ENCODE measurements at regions not wholly inside any gene's neighbourhood (a gene's known extent, or its start where the extent isn't known, plus 50 kb on each side); places are given as distances from the start of the nearest gene placed in this dataset.

DNA sequence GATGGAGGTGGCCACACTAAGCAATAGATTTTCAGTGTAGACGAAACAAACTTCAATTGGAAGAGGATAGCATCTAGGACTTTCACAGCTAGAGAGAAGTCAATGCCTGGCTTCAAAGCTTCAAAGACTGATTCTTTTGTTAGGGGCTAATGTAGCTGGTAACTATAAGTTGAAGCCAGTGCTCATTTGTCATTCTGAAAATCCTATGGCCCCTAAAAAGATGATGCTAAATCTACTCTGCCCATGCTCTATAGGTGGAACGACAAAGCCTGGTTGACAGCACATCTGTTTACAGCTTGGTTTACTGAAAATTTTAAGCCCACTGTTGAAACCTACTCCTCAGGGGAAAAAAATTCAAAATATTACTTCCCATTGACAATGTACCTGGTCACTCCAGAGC lies 226.7 kb downstream of the BCAS1 start:
- Mint-ChIP-seq H3K4me3 (no peak overlapping the region), H3K9me3 (no peaks in the 10 kb centered on the region), H3K27ac (peak overlapping the region; percentile 37), H3K27me3 (no peaks in the 10 kb centered on the region), H3K4me1 (ENCODE audit: low read depth) (peaks cover 83% of the 10 kb centered on the region), H3K36me3 (ENCODE audit: low read depth) (peaks cover 1% of the 10 kb centered on the region)
- ChIA-PET POLR2A (interaction anchor here (0.8 to 3.0 kb wide), 5 partner anchors 21 to 264 kb away, joined by 3 to 10 read pairs (median 3); no protein-coding TSS in a partner anchor), CTCF (interaction anchor here (0.8 to 5.0 kb wide), 5 partner anchors 8 to 265 kb away, joined by 3 to 24 read pairs (median 6); no protein-coding TSS in a partner anchor)
- DNase-seq, result no peak
- intact Hi-C loops (cut with micrococcal nuclease), result loop anchor here (5.0 to 10.0 kb wide), 2 partner anchors 51 to 74 kb away; no protein-coding TSS in a partner anchor
- TF ChIP-seq, protein P1, sequence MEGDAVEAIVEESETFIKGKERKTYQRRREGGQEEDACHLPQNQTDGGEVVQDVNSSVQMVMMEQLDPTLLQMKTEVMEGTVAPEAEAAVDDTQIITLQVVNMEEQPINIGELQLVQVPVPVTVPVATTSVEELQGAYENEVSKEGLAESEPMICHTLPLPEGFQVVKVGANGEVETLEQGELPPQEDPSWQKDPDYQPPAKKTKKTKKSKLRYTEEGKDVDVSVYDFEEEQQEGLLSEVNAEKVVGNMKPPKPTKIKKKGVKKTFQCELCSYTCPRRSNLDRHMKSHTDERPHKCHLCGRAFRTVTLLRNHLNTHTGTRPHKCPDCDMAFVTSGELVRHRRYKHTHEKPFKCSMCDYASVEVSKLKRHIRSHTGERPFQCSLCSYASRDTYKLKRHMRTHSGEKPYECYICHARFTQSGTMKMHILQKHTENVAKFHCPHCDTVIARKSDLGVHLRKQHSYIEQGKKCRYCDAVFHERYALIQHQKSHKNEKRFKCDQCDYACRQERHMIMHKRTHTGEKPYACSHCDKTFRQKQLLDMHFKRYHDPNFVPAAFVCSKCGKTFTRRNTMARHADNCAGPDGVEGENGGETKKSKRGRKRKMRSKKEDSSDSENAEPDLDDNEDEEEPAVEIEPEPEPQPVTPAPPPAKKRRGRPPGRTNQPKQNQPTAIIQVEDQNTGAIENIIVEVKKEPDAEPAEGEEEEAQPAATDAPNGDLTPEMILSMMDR (IDR thresholded peaks at IDR 0.05), result no peak
- no peak for ATAC-seq

DNA sequence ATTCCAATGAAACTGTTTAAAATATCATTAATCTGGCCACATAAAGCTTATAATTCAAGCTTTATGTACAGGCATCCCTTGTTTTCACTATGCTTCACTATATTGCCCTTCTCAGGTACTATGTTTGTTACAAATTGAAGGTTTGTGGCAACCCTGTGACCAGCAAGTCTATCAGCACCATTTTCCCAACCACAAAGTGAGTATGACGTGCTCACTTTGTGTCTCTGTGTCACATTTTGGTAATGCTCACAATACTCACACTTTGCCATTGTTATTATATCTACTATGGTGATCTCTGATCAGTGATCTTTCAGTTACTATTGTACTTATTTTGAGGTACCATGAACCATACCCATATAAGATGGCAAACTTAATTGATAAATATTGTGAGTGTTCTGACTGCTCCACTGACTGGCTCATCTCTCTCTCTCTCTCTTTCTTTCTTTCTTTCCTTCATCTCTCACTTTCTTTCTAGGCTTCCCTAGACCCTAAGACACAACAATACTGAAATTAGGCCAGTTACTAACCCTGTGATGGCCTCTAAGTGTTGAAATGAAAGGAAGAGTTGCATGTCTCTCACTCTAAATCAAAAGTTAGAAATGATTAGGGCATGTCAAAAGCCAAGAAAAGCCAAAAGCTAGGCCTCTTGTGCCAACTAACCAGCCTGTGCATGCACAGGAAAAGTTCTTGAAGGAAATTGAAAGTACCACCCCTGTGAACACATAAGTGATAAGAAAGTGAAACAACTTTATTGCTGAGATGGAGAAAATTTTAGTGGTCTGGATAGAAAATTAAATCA lies 227.9 kb downstream of the BCAS1 start:
- H3K27me3 Mint-ChIP-seq, result no peaks in the 10 kb centered on the region
- H3K36me3 Mint-ChIP-seq (ENCODE audit: low read depth), result peaks cover 1% of the 10 kb centered on the region
- peaks cover 79% of the 10 kb centered on the region for H3K4me1 Mint-ChIP-seq (ENCODE audit: low read depth)
- TF ChIP-seq, protein P1 (IDR thresholded peaks at IDR 0.05), result no peak
- ChIA-PET CTCF (interaction anchor here (0.8 to 5.0 kb wide), 7 partner anchors 9 to 135 kb away, joined by 3 to 24 read pairs (median 4); no protein-coding TSS in a partner anchor), POLR2A (interaction anchor here (0.6 to 3.0 kb wide), 13 partner anchors 21 to 263 kb away, joined by 3 to 10 read pairs (median 3); no protein-coding TSS in a partner anchor)
- H3K4me3 Mint-ChIP-seq, result peak overlapping the region; percentile 34
- H3K27ac Mint-ChIP-seq, result peak overlapping the region; percentile 97
- peak; percentile 67 for DNase-seq
- no peaks in the 10 kb centered on the region for H3K9me3 Mint-ChIP-seq
- peak; percentile 60 for ATAC-seq
- intact Hi-C loops (cut with micrococcal nuclease), result loop anchor here (5.0 to 10.0 kb wide), 2 partner anchors 52 to 75 kb away; no protein-coding TSS in a partner anchor

DNA sequence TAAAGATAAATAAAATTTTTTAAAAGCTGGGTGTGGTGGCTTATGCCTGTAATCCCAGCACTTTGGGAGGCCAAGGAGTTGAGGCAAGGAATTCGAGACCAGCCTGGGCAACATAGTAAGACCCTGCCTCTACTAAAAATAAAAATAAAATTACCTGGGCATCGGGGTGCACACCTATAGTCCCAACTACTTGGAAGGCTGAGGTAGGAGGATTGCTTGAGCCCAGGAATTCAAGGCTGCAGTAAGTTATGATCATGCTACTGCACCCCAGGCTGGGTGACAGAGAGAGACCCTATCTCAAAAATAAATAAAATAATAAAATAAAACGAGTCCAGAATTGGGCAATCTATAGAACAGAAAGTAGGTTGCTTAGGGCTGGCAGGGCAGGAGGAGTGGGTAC lies 228.7 kb downstream of the BCAS1 start:
- DNase-seq (no peak), ATAC-seq (no peak)
- CTCF ChIA-PET, result interaction anchor here (5.0 kb wide), 1 partner anchor 24 kb away, joined by 24 read pairs; no protein-coding TSS in a partner anchor
- H3K9me3 Mint-ChIP-seq, result no peaks in the 10 kb centered on the region
- peak overlapping the region; percentile 97 for H3K27ac Mint-ChIP-seq
- POLR2A ChIA-PET, result interaction anchor here (0.7 to 1.6 kb wide), 3 partner anchors 24 to 31 kb away, joined by 3 to 5 read pairs (median 4); no protein-coding TSS in a partner anchor
- H3K4me3 Mint-ChIP-seq, result peak overlapping the region; percentile 34
- intact Hi-C loops (cut with micrococcal nuclease), result loop anchor here (5.0 to 10.0 kb wide), 2 partner anchors 53 to 76 kb away; no protein-coding TSS in a partner anchor
- H3K27me3 Mint-ChIP-seq, result no peaks in the 10 kb centered on the region
- peaks cover 77% of the 10 kb centered on the region for H3K4me1 Mint-ChIP-seq (ENCODE audit: low read depth)
- peaks cover 1% of the 10 kb centered on the region for H3K36me3 Mint-ChIP-seq (ENCODE audit: low read depth)
- TF ChIP-seq, protein P1 (IDR thresholded peaks at IDR 0.05), result no peak

DNA sequence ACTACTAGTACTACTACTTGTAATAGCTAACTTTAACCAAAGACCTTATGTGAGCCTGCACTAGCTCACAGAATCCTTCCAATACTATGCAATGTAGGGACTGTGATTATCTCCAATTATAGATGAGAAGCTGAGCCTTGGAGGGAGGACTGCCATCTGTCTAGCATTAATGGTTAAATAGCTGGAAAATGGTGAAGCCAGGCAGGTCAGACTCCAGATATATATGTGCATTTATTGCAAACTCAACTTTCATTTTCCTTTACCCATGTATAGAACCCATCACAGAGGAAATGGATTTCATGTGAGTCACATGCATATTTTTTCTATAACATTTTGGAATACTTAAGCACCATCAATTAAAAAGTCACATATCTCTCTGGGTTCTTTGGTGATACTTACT lies 229.9 kb downstream of the BCAS1 start:
- peak overlapping the region; percentile 92 for H3K27ac Mint-ChIP-seq
- POLR2A ChIA-PET, result interaction anchor here (0.9 to 2.3 kb wide), 7 partner anchors 32 to 258 kb away, joined by 3 to 5 read pairs (median 4); no protein-coding TSS in a partner anchor
- peaks cover 72% of the 10 kb centered on the region for H3K4me1 Mint-ChIP-seq (ENCODE audit: low read depth)
- TF ChIP-seq, protein P1 (IDR thresholded peaks at IDR 0.05), result no peak
- intact Hi-C loops (cut with micrococcal nuclease), result loop anchor here (5.0 to 10.0 kb wide), 2 partner anchors 54 to 77 kb away; no protein-coding TSS in a partner anchor
- H3K4me3 Mint-ChIP-seq, result no peak overlapping the region
- CTCF ChIA-PET, result interaction anchor here (0.6 to 5.0 kb wide), 12 partner anchors 10 to 132 kb away, joined by 3 to 24 read pairs (median 5); no protein-coding TSS in a partner anchor
- H3K9me3 Mint-ChIP-seq, result no peaks in the 10 kb centered on the region
- DNase-seq, result no peak
- peaks cover 1% of the 10 kb centered on the region for H3K36me3 Mint-ChIP-seq (ENCODE audit: low read depth)
- no peak for ATAC-seq
- no peaks in the 10 kb centered on the region for H3K27me3 Mint-ChIP-seq

All from activated CD8-positive, alpha-beta T cell treated with anti-CD3 and anti-CD28 coated beads for 36 hours (primary cell).